Astrocyte of the spinal cord (primary cell): ENCODE measurements at regions not wholly inside any gene's neighbourhood (a gene's known extent, or its start where the extent isn't known, plus 50 kb on each side); places are given as distances from the start of the nearest gene placed in this dataset.
A peak's percentile ranks its signal among the peaks of the same experiment; 100 is the strongest.

Experiments used
- DNase-seq: peaks from one replicate; pipeline ENCODE4 v3.0.0; 2011; ENCODE audit warnings: low read depth, low spot score
- H3K4me3 ChIP-seq: 2 replicates; pipeline ENCODE4 v1.5.1; 2011; ENCODE audit warnings: low read depth, mild to moderate bottlenecking, low read length, moderate library complexity
- CTCF ChIP-seq: IDR thresholded peaks from 2 replicates; pipeline ENCODE4 v1.5.1; 2012; ENCODE audit warnings: low read depth, mild to moderate bottlenecking, low read length, inconsistent platforms
- in situ Hi-C: cut with HindIII; loops from 2 replicates; pipeline ENCODE4 v1.10.0; 2017; ENCODE audit warnings: low sequenced_read_pairs

GRCh38 chr1:216902669-216903381 is 179.6 kb upstream of the ESRRG start:
- in situ Hi-C loops, result no loop called here
- no peak for TF ChIP-seq CTCF
- no peak overlapping the region for H3K4me3 ChIP-seq
- peak; percentile 64 for DNase-seq

GRCh38 chr1:216900116-216900620 is 176.9 kb upstream of the ESRRG start:
- no peak for TF ChIP-seq CTCF
- in situ Hi-C loops, result no loop called here
- DNase-seq, result no peak

GRCh38 chr1:216898801-216899200 is 175.6 kb upstream of the ESRRG start:
- TF ChIP-seq CTCF, result no peak
- in situ Hi-C loops, result no loop called here

More at GRCh38 chr1:216900116-216900620, 176.9 kb upstream of the ESRRG start:
- H3K4me3 ChIP-seq, result no peak overlapping the region

GRCh38 chr1:216896146-216896545 is 172.9 kb upstream of the ESRRG start:
- H3K4me3 ChIP-seq, result no peak overlapping the region
- no peak for TF ChIP-seq CTCF
- no peak for DNase-seq
- in situ Hi-C loops, result no loop called here

More at GRCh38 chr1:216898801-216899200, 175.6 kb upstream of the ESRRG start:
- H3K4me3 ChIP-seq, result no peak overlapping the region
- DNase-seq, result no peak

- H3K4me3 ChIP-seq, result no peak overlapping the region
- in situ Hi-C loops, result no loop called here
- no peak for TF ChIP-seq CTCF
- DNase-seq, result no peak
Observed at GRCh38 chr1:216894494-216894893, 171.3 kb upstream of the ESRRG start.

GRCh38 chr1:216892581-216893160 is 169.4 kb upstream of the ESRRG start:
- in situ Hi-C loops, result no loop called here
- TF ChIP-seq CTCF, result no peak
- H3K4me3 ChIP-seq, result no peak overlapping the region
- no peak for DNase-seq
